HEK293 (cell line): ENCODE measurements at regions not wholly inside any gene's neighbourhood (a gene's known extent, or its start where the extent isn't known, plus 50 kb on each side); places are given as distances from the start of the nearest gene placed in this dataset.

Experiments used
- ZNF133 ChIP-seq: fragments of 450-650 bp; formaldehyde crosslinking; IDR thresholded peaks from 2 replicates; pipeline ENCODE4 v1.5.1; 2016; ENCODE audit warnings: missing biosample characterization, missing genetic modification characterization
- ZNF350 ChIP-seq: fragments of 450-650 bp; formaldehyde crosslinking; IDR thresholded peaks from 2 replicates; pipeline ENCODE4 v1.5.0; 2017; ENCODE audit warnings: missing biosample characterization, mild to moderate bottlenecking, missing genetic modification characterization

- TF ChIP-seq ZNF350 (no peak), ZNF133 (tag by site-specific recombination) (no peak)
These were observed 479.8 kb upstream of the TBL1XR1 start for GRCh38 chr3:177676947-177677587.
